Small intestine (tissue), 7 donors: ENCODE measurements at regions not wholly inside any gene's neighbourhood (a gene's known extent, or its start where the extent isn't known, plus 50 kb on each side); places are given as distances from the start of the nearest gene placed in this dataset.

Source experiments
- DNase-seq, 2 donors: peaks; one replicate each; pipeline versions ENCODE4 v3.0.0 to v3.0.0-alpha.2; 2013
- FAIRE-seq: peaks from 2 replicates; lab custom pipeline; 2012; peaks lifted over from hg19 to GRCh38; lab: Jason Lieb, UNC
- H3K27ac ChIP-seq, 3 donors: one replicate each; pipeline ENCODE4 v1.5.1; 2013; ENCODE audit warnings: low read length in 2 of 3, mild to moderate bottlenecking in 2 of 3, control low read depth in 1 of 3, inconsistent platforms in 1 of 3, low read depth in 1 of 3, moderate library complexity in 1 of 3
- H3K27me3 ChIP-seq, 3 donors: one replicate each; pipeline ENCODE4 v1.6.1; 2013; ENCODE audit warnings: low read length in 3 of 3, inconsistent platforms in 1 of 3; ENCODE audit not compliant: control insufficient read depth in 3 of 3, insufficient read depth in 3 of 3
- H3K36me3 ChIP-seq, 3 donors: one replicate each; pipeline ENCODE4 v1.6.1; 2013; ENCODE audit warnings: low read length in 3 of 3, inconsistent platforms in 1 of 3, low read depth in 1 of 3, mild to moderate bottlenecking in 1 of 3, moderate library complexity in 1 of 3; ENCODE audit not compliant: control insufficient read depth in 3 of 3, insufficient read depth in 2 of 3
- H3K4me1 ChIP-seq, 3 donors: one replicate each; pipeline ENCODE4 v1.6.1; 2013; ENCODE audit warnings: low read length in 2 of 3, inconsistent platforms in 1 of 3, low read depth in 1 of 3, mild to moderate bottlenecking in 1 of 3, moderate library complexity in 1 of 3; ENCODE audit not compliant: control insufficient read depth in 3 of 3, insufficient read depth in 2 of 3
- H3K4me3 ChIP-seq, 3 donors: one replicate each; pipeline ENCODE4 v1.5.1; 2013; ENCODE audit warnings: low read length in 3 of 3, control low read depth in 1 of 3, inconsistent platforms in 1 of 3, low read depth in 1 of 3, mild to moderate bottlenecking in 1 of 3, moderate library complexity in 1 of 3
- H3K9me3 ChIP-seq, 2 donors: one replicate each; pipeline ENCODE4 v1.6.1; 2013; ENCODE audit warnings: low read depth in 1 of 2, low read length in 1 of 2; ENCODE audit not compliant: control insufficient read depth in 2 of 2, insufficient read depth in 1 of 2
- WGBS, 3 donors: extraction: QIAGEN DNeasy Blood & Tissue Kit; methylation state at CpG; one replicate each; pipeline ENCODE4 v1.1.7; 2013; 5-methylcytosine and 5-hydroxymethylcytosine counted together
- donor health status: healthy with polysubstance abuse.
- donor health status: control.
- donor health status: control.
- donor health status: Bipolar disorder and iron deficiency.
- donor health status: healthy.

DNA sequence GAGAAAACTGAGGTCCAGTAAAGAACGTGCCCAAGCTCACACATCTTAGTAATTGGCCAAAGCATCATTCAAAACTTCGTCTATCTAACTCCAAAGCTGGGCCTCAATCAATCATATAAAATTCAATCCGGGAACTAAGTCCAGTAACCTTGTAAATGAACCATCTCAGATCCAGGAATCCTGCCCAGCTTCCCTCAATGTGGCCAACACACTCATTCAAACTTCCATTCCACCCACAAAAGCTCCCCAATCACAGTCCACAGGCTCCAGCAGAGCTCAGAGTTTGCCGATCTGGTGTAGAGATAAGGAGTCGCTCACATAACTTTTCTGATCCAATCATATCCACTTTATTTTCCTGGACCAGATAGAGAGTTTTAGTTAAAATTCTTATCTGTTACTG lies 144.8 kb downstream of the SPATA18 start:
- no peaks in the 10 kb centered on the region for H3K27me3 ChIP-seq
- 67 to 83% (median 81%) methylated on average over 5 of the region's 5 CpGs for WGBS, 3 donors
- DNase-seq = no peak

DNA sequence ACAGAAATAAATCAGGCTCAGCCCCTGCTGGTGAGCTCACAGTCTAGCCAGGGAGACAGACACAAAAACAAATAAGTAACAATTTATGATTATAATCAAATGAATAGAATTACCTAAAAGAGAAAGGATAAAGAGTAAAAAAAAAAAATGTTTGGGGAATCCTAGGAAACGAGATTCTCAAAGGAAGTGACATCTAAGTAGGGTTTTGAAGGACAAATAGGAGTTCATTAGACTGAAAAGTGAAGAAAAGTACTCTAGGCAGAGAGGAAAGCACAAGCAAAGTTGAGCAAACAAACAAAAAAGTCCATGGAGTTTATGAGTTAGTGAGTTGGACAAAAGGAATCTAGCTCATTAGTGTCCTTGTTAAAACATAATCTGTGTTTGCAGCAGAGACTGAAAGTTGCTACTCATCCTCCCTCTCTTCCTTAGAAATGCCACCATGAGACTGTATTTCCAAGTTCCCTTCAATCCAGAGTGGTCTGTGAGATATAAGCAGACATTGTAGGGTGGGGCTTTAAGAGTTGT lies 145.6 kb downstream of the SPATA18 start:
- Histone ChIP-seq H3K27ac (no peak overlapping the region), H3K4me3 (no peak overlapping the region), H3K4me1 (no peaks in the 10 kb centered on the region), H3K27me3 (no peaks in the 10 kb centered on the region), H3K36me3 (no peaks in the 10 kb centered on the region), H3K9me3 (peaks cover 0 to 2% of the 10 kb centered on the region in 2 donors)
- FAIRE-seq (no peak), DNase-seq (no peak)
- 13 to 56% (median 38%) methylated on average over 1 of the region's 1 CpG for WGBS, 3 donors

More for the DNA sequence above, 144.8 kb downstream of the SPATA18 start:
- no peak overlapping the region for H3K27ac ChIP-seq
- H3K4me1 ChIP-seq = no peaks in the 10 kb centered on the region
- H3K9me3 ChIP-seq = peaks cover 0 to 2% of the 10 kb centered on the region in 2 donors
- no peaks in the 10 kb centered on the region for H3K36me3 ChIP-seq
- H3K4me3 ChIP-seq = no peak overlapping the region
- FAIRE-seq = no peak

DNA sequence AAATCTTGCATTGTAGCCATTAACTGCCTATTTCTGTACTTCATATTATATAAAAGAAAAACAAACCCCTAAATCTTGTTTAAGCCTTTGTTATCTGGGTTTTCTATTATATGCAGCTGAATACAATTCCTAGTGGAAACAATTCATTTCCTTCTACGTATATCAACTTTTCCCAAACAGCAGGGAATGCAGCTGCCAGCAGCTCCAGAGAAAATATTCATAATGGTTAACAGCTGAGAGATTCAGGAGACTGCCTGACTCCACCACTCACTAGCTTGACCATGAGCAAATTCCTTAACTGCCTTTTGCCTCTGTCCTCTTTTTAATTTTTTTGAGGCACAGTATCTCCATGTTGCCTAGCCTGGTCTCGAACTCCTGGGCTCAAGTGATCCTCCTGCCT lies 146.2 kb downstream of the SPATA18 start:
- H3K27ac ChIP-seq = no peak overlapping the region
- no peak for FAIRE-seq
- no peak overlapping the region for H3K4me3 ChIP-seq
- peaks cover 0 to 2% of the 10 kb centered on the region in 2 donors for H3K9me3 ChIP-seq
- no peaks in the 10 kb centered on the region for H3K4me1 ChIP-seq
- 58 to 66% (median 58%) methylated on average over 2 of the region's 2 CpGs for WGBS, 3 donors
- H3K36me3 ChIP-seq = no peaks in the 10 kb centered on the region
- DNase-seq = no peak
- H3K27me3 ChIP-seq = no peaks in the 10 kb centered on the region

DNA sequence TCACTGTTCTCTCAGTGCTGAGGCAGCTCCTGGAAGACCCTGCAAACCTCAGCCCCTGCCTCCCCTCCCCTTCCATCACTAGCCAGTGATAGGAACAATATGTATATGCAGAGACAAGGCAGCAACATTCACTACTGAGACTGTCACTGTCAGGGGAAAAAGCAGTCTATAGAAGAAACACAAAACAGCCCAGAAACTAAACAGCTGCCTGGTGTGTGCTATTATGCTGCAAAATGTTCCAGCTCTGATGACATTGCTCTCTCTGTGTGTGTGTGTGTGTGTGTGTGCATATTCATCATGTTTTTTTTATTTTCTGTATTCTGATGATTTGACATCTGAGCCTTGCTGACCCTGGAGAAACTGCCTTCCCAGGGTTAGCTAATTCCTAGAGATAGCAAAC lies 147.2 kb downstream of the SPATA18 start:
- Histone ChIP-seq H3K4me1 (no peaks in the 10 kb centered on the region), H3K9me3 (peaks cover 0 to 2% of the 10 kb centered on the region in 2 donors), H3K27me3 (no peaks in the 10 kb centered on the region), H3K4me3 (no peak overlapping the region), H3K36me3 (no peaks in the 10 kb centered on the region), H3K27ac (no peak overlapping the region)
- DNase-seq (no peak), FAIRE-seq (no peak)

DNA sequence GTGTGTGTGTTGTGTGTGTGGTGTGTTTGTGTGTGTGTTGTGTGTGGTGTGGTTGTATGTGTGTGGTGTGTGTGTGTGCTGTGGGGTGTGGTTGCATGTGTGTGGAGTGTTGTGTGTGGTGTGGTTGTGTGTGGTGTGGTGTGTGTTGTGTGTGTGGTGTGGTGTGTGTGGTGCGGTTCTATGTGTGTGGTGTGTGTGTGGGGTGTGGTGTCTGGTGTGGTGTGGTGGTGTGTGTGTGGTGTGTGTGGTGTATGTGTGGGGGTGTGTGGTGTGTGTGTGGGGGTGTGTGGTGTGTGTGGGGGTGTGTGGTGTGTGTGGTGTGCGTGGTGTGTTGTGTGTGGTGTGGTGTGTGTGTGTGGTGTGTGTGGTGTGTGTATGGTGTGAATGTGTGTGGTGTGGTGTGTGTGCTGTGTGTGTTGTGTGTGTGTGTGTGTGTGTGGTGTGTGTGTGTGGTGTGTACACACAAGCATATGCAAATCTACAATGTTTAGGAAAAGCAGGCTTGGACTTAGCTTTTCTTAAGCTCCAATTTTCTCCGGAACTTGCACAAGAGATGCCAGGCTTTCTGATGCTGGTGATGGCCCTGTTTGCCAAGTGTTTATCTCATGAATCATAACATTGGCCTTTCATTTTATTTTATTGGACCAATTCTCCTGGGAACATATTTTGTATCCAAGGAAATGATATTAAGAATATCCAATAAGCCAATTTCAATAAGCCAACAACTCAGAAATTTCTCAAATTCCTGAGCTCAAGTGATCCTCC lies 148.7 kb downstream of the SPATA18 start:
- H3K36me3 ChIP-seq = no peaks in the 10 kb centered on the region
- no peak overlapping the region for H3K4me3 ChIP-seq
- H3K27me3 ChIP-seq = no peaks in the 10 kb centered on the region
- H3K27ac ChIP-seq = no peak overlapping the region
- no peaks in the 10 kb centered on the region for H3K4me1 ChIP-seq
- FAIRE-seq (no peak), DNase-seq (no peak)
- peaks cover 0 to 2% of the 10 kb centered on the region in 2 donors for H3K9me3 ChIP-seq
- 76 to 87% (median 86%) methylated on average over 2 to 3 of the region's 3 CpGs for WGBS, 3 donors

DNA sequence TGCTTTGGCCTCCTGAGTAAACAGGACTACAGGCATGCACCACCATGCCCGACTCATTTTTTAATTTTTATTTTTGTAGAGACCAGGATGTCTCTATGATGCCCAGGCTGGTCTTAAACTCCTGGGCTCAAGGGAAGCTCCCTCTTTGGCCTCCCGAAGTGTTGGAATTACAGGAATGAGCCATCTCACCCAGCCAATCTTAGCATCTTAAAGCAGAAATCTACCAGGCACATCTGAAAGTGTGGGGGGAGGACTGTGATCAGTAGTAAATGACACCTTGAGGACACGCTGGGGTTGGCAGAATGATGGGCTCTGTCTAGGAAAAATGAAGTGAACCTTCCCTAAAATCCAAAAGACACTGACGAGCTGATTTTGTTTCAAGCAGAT lies 149.2 kb downstream of the SPATA18 start:
- DNase-seq (no peak), FAIRE-seq (no peak)
- WGBS, 3 donors = 81 to 84% (median 82%) methylated on average over 4 of the region's 4 CpGs
- no peaks in the 10 kb centered on the region for H3K4me1 ChIP-seq
- H3K27ac ChIP-seq = no peak overlapping the region
- H3K9me3 ChIP-seq = peaks cover 0 to 2% of the 10 kb centered on the region in 2 donors
- H3K4me3 ChIP-seq = no peak overlapping the region
- H3K27me3 ChIP-seq = no peaks in the 10 kb centered on the region
- no peaks in the 10 kb centered on the region for H3K36me3 ChIP-seq

DNA sequence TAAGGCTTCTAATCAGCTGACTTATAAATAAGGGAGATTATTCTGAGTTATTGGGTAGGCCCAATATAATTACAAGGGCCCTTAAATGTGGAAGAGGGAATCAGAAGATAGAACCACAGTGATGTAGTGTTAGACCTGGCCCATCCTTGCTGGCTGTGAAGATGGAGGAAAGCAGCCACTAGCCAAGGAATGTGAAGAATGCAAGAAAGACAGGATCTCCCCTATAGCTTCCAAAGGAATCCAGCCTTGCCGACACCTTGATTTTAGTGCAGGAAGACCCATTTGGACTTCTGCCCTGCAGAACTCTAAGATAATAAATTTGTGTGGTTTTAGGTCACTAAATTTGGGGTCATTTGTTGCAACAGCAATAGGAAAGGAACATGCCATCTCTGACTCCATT lies 150.6 kb downstream of the SPATA18 start:
- Histone ChIP-seq H3K4me3 (no peak overlapping the region), H3K36me3 (no peaks in the 10 kb centered on the region), H3K27me3 (no peaks in the 10 kb centered on the region), H3K4me1 (no peaks in the 10 kb centered on the region), H3K27ac (no peak overlapping the region), H3K9me3 (peaks cover 0 to 2% of the 10 kb centered on the region in 2 donors)
- no peak for DNase-seq
- WGBS, 3 donors = 36 to 78% (median 72%) methylated on average over 1 of the region's 1 CpG
- FAIRE-seq = no peak

DNA sequence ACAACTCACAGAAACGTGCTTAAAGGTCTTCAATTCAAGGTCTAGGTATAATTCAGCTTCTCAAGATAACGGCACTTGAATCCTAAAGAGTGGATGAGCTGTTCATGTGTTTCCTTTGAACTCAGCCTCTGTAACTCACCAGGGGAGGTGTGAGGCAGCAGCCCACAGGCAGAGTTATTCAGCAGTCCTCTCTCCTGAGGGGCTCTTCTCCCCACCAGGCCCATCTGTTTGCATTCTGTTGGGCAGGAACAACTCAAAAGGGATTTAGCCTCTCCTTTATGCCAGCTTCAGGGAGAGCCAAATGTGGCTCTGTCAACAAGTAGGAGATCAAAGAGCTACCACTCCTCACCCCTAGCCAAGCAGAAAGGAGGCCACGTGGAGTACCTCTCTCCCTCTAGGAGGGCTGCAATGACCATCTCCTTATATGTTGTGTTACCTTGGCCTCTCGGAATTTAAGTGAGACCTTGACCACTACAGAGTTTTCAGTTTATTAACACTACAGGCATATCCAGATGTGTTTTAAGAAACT lies 151.2 kb downstream of the SPATA18 start:
- peaks cover 0 to 2% of the 10 kb centered on the region in 2 donors for H3K9me3 ChIP-seq
- no peak overlapping the region for H3K27ac ChIP-seq
- WGBS, 3 donors = 28 to 60% (median 30%) methylated on average over 4 of the region's 4 CpGs
- H3K27me3 ChIP-seq = no peaks in the 10 kb centered on the region
- H3K4me1 ChIP-seq = no peaks in the 10 kb centered on the region
- no peak for DNase-seq
- FAIRE-seq = no peak
- no peaks in the 10 kb centered on the region for H3K36me3 ChIP-seq
- H3K4me3 ChIP-seq = no peak overlapping the region
